UCSD-AML1 (cell line): ENCODE measurements at regions not wholly inside any gene's neighbourhood (a gene's known extent, or its start where the extent isn't known, plus 50 kb on each side); places are given as distances from the start of the nearest gene placed in this dataset.
"Not testable (repeated sequence)": the region's sequence is repeated elsewhere in the genome, so short reads cannot be mapped to it uniquely, and the experiment has no call there.

ENCODE experiments used
- DNase-seq: peaks from one replicate; lab custom pipeline; 2025; ENCODE audit not compliant: unreplicated experiment; lab: John Stamatoyannopoulos, UW

GRCh38 chr4:29014555-29014954 lies 1705.6 kb upstream of the PCDH7 start:
- DNase-seq = no peak

- no peak for DNase-seq
Measured at GRCh38 chr4:29033703-29034102, 1686.5 kb upstream of the PCDH7 start.

GRCh38 chr4:29037501-29037900 lies 1682.7 kb upstream of the PCDH7 start:
- DNase-seq = no peak

- DNase-seq = no peak
Measured at GRCh38 chr4:29043411-29043810, 1676.8 kb upstream of the PCDH7 start.

- DNase-seq = no peak
Measured at GRCh38 chr4:29046186-29046585, 1674.0 kb upstream of the PCDH7 start.

- no peak for DNase-seq
Measured at GRCh38 chr4:29046781-29047180, 1673.4 kb upstream of the PCDH7 start.

GRCh38 chr4:29047341-29048041 lies 1672.7 kb upstream of the PCDH7 start:
- peak; percentile 1 for DNase-seq

- no peak for DNase-seq
Measured at GRCh38 chr4:29051381-29051965, 1668.7 kb upstream of the PCDH7 start.

- no peak for DNase-seq
Measured at GRCh38 chr4:29052266-29052665, 1667.9 kb upstream of the PCDH7 start.

GRCh38 chr4:29058531-29058930 lies 1661.6 kb upstream of the PCDH7 start:
- no peak for DNase-seq

GRCh38 chr4:29066861-29067260 lies 1653.3 kb upstream of the PCDH7 start:
- no peak for DNase-seq

GRCh38 chr4:29073571-29073970 lies 1646.6 kb upstream of the PCDH7 start:
- DNase-seq = no peak

- DNase-seq = no peak
Measured at GRCh38 chr4:29075366-29075765, 1644.8 kb upstream of the PCDH7 start.

GRCh38 chr4:29079260-29079659 lies 1640.9 kb upstream of the PCDH7 start:
- no peak for DNase-seq

- DNase-seq = no peak
Measured at GRCh38 chr4:29081234-29081955, 1638.8 kb upstream of the PCDH7 start.

GRCh38 chr4:29082684-29083083 lies 1637.5 kb upstream of the PCDH7 start:
- no peak for DNase-seq

GRCh38 chr4:29085748-29086147 lies 1634.4 kb upstream of the PCDH7 start:
- DNase-seq = no peak

GRCh38 chr4:29104694-29105093 lies 1615.5 kb upstream of the PCDH7 start:
- no peak for DNase-seq

- no peak for DNase-seq
Measured at GRCh38 chr4:29113960-29114359, 1606.2 kb upstream of the PCDH7 start.

GRCh38 chr4:29117231-29117722 lies 1602.9 kb upstream of the PCDH7 start:
- not testable (repeated sequence) for DNase-seq

- no peak for DNase-seq
Measured at GRCh38 chr4:29121586-29121985, 1598.6 kb upstream of the PCDH7 start.

- DNase-seq = no peak
Measured at GRCh38 chr4:29128810-29129209, 1591.4 kb upstream of the PCDH7 start.
